ENCODE measurements at regions not wholly inside any gene's neighbourhood (a gene's known extent, or its start where the extent isn't known, plus 50 kb on each side); places are given as distances from the start of the nearest gene placed in this dataset.
A peak's percentile ranks its signal among the peaks of the same experiment; 100 is the strongest.

DNA sequence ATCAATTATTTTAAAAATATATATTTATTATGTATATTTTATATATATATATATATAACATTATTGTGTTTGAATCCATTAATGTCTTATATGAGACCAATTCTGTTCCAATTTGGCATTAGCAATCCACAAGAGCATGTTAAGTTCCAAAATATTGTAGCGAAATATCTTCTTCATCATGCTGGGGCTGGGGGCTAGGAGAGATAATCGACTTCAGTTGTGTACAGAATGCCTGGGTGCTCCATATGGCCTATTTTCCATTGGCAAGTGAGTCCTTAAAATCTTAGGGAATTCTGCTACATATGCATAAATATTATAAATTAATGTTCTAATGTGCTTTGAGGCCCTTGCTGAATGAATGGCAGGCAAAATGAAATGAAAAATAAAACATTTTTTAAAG is 117.7 kb downstream of the PCDH7 start:
- no peak for TF ChIP-seq GLIS3 (CRISPR knock-in tag; IDR thresholded peaks at IDR 0.05)
- no peak for TF ChIP-seq SNAI2 (CRISPR knock-in tag; IDR thresholded peaks at IDR 0.05)
- no peak for TF ChIP-seq BACH2 (CRISPR knock-in tag; IDR thresholded peaks at IDR 0.05; ENCODE audit: borderline replicate concordance)
- no peak for TF ChIP-seq ARNTL (CRISPR knock-in tag; IDR thresholded peaks at IDR 0.05; ENCODE audit: borderline replicate concordance, low read depth)
- TF ChIP-seq, protein P1, sequence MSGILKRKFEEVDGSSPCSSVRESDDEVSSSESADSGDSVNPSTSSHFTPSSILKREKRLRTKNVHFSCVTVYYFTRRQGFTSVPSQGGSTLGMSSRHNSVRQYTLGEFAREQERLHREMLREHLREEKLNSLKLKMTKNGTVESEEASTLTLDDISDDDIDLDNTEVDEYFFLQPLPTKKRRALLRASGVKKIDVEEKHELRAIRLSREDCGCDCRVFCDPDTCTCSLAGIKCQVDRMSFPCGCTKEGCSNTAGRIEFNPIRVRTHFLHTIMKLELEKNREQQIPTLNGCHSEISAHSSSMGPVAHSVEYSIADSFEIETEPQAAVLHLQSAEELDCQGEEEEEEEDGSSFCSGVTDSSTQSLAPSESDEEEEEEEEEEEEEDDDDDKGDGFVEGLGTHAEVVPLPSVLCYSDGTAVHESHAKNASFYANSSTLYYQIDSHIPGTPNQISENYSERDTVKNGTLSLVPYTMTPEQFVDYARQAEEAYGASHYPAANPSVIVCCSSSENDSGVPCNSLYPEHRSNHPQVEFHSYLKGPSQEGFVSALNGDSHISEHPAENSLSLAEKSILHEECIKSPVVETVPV (CRISPR knock-in tag; IDR thresholded peaks at IDR 0.05) = no peak
- no peak for TF ChIP-seq TOX (CRISPR knock-in tag; IDR thresholded peaks at IDR 0.05; ENCODE audit: borderline replicate concordance)
- TF ChIP-seq ZNF565 (CRISPR knock-in tag; conservative IDR thresholded peaks at IDR 0.05; ENCODE audit: low read depth) = no peak
- ATAC-seq = no peak

DNA sequence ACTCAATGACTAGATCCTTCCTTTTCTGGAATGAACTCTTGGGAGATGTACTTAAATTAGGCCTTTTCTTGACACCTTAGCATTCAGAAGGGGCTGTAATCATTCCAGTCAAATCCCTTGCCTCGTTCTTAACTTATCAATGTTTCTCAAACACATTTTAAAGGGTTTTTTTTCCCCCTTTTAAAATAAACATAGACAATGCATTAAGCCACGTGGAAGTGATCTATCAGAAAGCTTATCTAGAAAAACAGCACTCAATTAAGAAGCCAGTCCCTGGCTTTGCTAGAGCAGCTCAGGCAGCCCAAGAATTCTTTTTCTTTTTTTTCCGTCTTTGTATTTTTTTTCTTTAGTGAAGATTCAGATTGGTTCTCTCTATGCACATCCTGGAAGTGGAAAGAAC is 118.2 kb downstream of the PCDH7 start:
- no peak for ATAC-seq
- TF ChIP-seq, protein P2, sequence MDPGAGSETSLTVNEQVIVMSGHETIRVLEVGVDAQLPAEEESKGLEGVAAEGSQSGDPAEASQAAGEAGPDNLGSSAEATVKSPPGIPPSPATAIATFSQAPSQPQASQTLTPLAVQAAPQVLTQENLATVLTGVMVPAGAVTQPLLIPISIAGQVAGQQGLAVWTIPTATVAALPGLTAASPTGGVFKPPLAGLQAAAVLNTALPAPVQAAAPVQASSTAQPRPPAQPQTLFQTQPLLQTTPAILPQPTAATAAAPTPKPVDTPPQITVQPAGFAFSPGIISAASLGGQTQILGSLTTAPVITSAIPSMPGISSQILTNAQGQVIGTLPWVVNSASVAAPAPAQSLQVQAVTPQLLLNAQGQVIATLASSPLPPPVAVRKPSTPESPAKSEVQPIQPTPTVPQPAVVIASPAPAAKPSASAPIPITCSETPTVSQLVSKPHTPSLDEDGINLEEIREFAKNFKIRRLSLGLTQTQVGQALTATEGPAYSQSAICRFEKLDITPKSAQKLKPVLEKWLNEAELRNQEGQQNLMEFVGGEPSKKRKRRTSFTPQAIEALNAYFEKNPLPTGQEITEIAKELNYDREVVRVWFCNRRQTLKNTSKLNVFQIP (CRISPR knock-in tag; IDR thresholded peaks at IDR 0.05; ENCODE audit: borderline replicate concordance, low read depth) = no peak

- ATAC-seq = peak; percentile 86
- TF ChIP-seq, protein P2 (CRISPR knock-in tag; IDR thresholded peaks at IDR 0.05; ENCODE audit: borderline replicate concordance, low read depth) = no peak
- TF ChIP-seq ZC3H10 (CRISPR knock-in tag; IDR thresholded peaks at IDR 0.05) = 0 out of 2 replicates have a peak, but pooled peaks have one; percentile 51
- no peak for TF ChIP-seq SNAI2 (CRISPR knock-in tag; IDR thresholded peaks at IDR 0.05)
- no peak for TF ChIP-seq ZNF8 (CRISPR knock-in tag; IDR thresholded peaks at IDR 0.05)
- TF ChIP-seq, protein P1 (CRISPR knock-in tag; IDR thresholded peaks at IDR 0.05) = peak; percentile 38; the same call in 1 of the 2 replicates
- no peak for TF ChIP-seq ZNF70 (CRISPR knock-in tag; IDR thresholded peaks at IDR 0.05)
- TF ChIP-seq TOX (CRISPR knock-in tag; IDR thresholded peaks at IDR 0.05; ENCODE audit: borderline replicate concordance) = peak; percentile 72; the same call in 1 of the 2 replicates
- no peak for TF ChIP-seq ISL1 (CRISPR knock-in tag; IDR thresholded peaks at IDR 0.05)
- no peak for TF ChIP-seq PATZ1 (CRISPR knock-in tag; IDR thresholded peaks at IDR 0.05; ENCODE audit: borderline replicate concordance)
Observed at GRCh38 chr4:30839583-30840520, 119.7 kb downstream of the PCDH7 start.

GRCh38 chr4:30840571-30840970 is 120.4 kb downstream of the PCDH7 start:
- ATAC-seq = peak; percentile 54
- TF ChIP-seq, protein P2 (CRISPR knock-in tag; IDR thresholded peaks at IDR 0.05; ENCODE audit: borderline replicate concordance, low read depth) = no peak
- TF ChIP-seq TCF4 (CRISPR knock-in tag; IDR thresholded peaks at IDR 0.05; ENCODE audit: borderline replicate concordance) (no peak), ZNF70 (CRISPR knock-in tag; IDR thresholded peaks at IDR 0.05) (no peak), ZNF8 (CRISPR knock-in tag; IDR thresholded peaks at IDR 0.05) (no peak), ARNTL (CRISPR knock-in tag; IDR thresholded peaks at IDR 0.05; ENCODE audit: borderline replicate concordance, low read depth) (no peak), PATZ1 (CRISPR knock-in tag; IDR thresholded peaks at IDR 0.05; ENCODE audit: borderline replicate concordance) (no peak), RARB (CRISPR knock-in tag; IDR thresholded peaks at IDR 0.05) (no peak), ZC3H10 (CRISPR knock-in tag; IDR thresholded peaks at IDR 0.05) (no peak), ZFP3 (CRISPR knock-in tag; IDR thresholded peaks at IDR 0.05) (no peak), ISL1 (CRISPR knock-in tag; IDR thresholded peaks at IDR 0.05) (no peak), SNAI2 (CRISPR knock-in tag; IDR thresholded peaks at IDR 0.05) (no peak), ESRRG (CRISPR knock-in tag; IDR thresholded peaks at IDR 0.05) (no peak)

Measured in SK-N-SH treated with all-trans-retinoic acid at 6 μM for 48 hours (cell line).